Fibroblast of pulmonary artery (primary cell): ENCODE measurements at regions not wholly inside any gene's neighbourhood (a gene's known extent, or its start where the extent isn't known, plus 50 kb on each side); places are given as distances from the start of the nearest gene placed in this dataset.

Experiments used
- DNase-seq: peaks from one replicate; pipeline ENCODE4 v3.0.0-alpha.2; 2010; ENCODE audit warnings: low read depth
- H3K4me3 ChIP-seq: replicated peaks from 2 replicates; pipeline ENCODE4 v1.5.1; 2011; ENCODE audit warnings: low read depth, mild to moderate bottlenecking, control low read depth, low read length, moderate library complexity
- CTCF ChIP-seq: IDR thresholded peaks from 2 replicates; pipeline ENCODE4 v1.5.1; 2011; ENCODE audit warnings: mild to moderate bottlenecking, control low read depth, low read length, inconsistent platforms; ENCODE audit errors: missing control alignments

GRCh38 chr20:40442181-40442963 lies 246.7 kb downstream of the MAFB start:
- DNase-seq: peak; percentile 12
- no peak overlapping the region for H3K4me3 ChIP-seq
- TF ChIP-seq CTCF: no peak

- no peak for DNase-seq
- TF ChIP-seq CTCF: no peak
- H3K4me3 ChIP-seq: no peak overlapping the region
Observed at GRCh38 chr20:40441771-40442170, 247.3 kb downstream of the MAFB start.

GRCh38 chr20:40438161-40438830 lies 250.7 kb downstream of the MAFB start:
- no peak for DNase-seq
- no peak overlapping the region for H3K4me3 ChIP-seq
- no peak for TF ChIP-seq CTCF

GRCh38 chr20:40436011-40436410 lies 253.0 kb downstream of the MAFB start:
- H3K4me3 ChIP-seq: no peak overlapping the region
- no peak for DNase-seq
- no peak for TF ChIP-seq CTCF

- no peak for DNase-seq
- H3K4me3 ChIP-seq: no peak overlapping the region
- TF ChIP-seq CTCF: no peak
Observed at GRCh38 chr20:40435146-40435895, 253.7 kb downstream of the MAFB start.

- no peak overlapping the region for H3K4me3 ChIP-seq
- DNase-seq: no peak
- TF ChIP-seq CTCF: no peak
Observed at GRCh38 chr20:40434122-40434521, 254.9 kb downstream of the MAFB start.
